MM.1S (cell line): ENCODE measurements at regions not wholly inside any gene's neighbourhood (a gene's known extent, or its start where the extent isn't known, plus 50 kb on each side); places are given as distances from the start of the nearest gene placed in this dataset.

Experiments used
- CTCF ChIP-seq: fragments of 300-600 bp; sonication (generic); IDR thresholded peaks from 2 replicates; pipeline ENCODE4 v1.5.1; 2016; ENCODE audit warnings: antibody characterized with exemption, low read length, mixed read lengths
- EZH2 ChIP-seq: fragments of 300-600 bp; sonication (generic); optimal IDR thresholded peaks from 2 replicates; pipeline ENCODE3; 2017; ENCODE audit warnings: low read depth, mild to moderate bottlenecking, antibody characterized with exemption, low read length, mixed read lengths

- no peak for TF ChIP-seq CTCF
- no peak for TF ChIP-seq EZH2
Measured at GRCh38 chr3:132265028-132265427, 52.2 kb upstream of the ACP3 start.
